Kidney tubule cell (primary cell): ENCODE measurements at regions not wholly inside any gene's neighbourhood (a gene's known extent, or its start where the extent isn't known, plus 50 kb on each side); places are given as distances from the start of the nearest gene placed in this dataset.
"Not testable (repeated sequence)": the region's sequence is repeated elsewhere in the genome, so short reads cannot be mapped to it uniquely, and the experiment has no call there.

Experiments
- DNase-seq: peaks from one replicate; pipeline ENCODE4 v3.0.0-alpha.2; 2018; ENCODE audit warnings: low spot score

GRCh38 chr6:103326760-103327757 lies 1532.7 kb downstream of the HACE1 start:
- peak; percentile 0 for DNase-seq

- no peak for DNase-seq
These were observed 1546.3 kb downstream of the HACE1 start for GRCh38 chr6:103313432-103313831.

GRCh38 chr6:103294376-103294775 lies 1565.3 kb downstream of the HACE1 start:
- not testable (repeated sequence) for DNase-seq

- peak; percentile 0 for DNase-seq
These were observed 1574.9 kb downstream of the HACE1 start for GRCh38 chr6:103284835-103285234.

- DNase-seq = peak; percentile 0
These were observed 1579.3 kb downstream of the HACE1 start for GRCh38 chr6:103280417-103280816.

- peak; percentile 0 for DNase-seq
These were observed 1581.8 kb downstream of the HACE1 start for GRCh38 chr6:103277936-103278335.

GRCh38 chr6:103273048-103273447 lies 1586.7 kb downstream of the HACE1 start:
- peak; percentile 3 for DNase-seq

- no peak for DNase-seq
These were observed 1590.1 kb downstream of the HACE1 start for GRCh38 chr6:103269581-103269980.

- DNase-seq = no peak
These were observed 1591.4 kb downstream of the HACE1 start for GRCh38 chr6:103268335-103268734.

GRCh38 chr6:103264020-103264419 lies 1595.7 kb downstream of the HACE1 start:
- DNase-seq = no peak

GRCh38 chr6:103255132-103255531 lies 1604.6 kb downstream of the HACE1 start:
- DNase-seq = no peak

GRCh38 chr6:103236923-103237322 lies 1622.8 kb downstream of the HACE1 start:
- DNase-seq = no peak

GRCh38 chr6:103231181-103231580 lies 1628.5 kb downstream of the HACE1 start:
- DNase-seq = no peak

- DNase-seq = no peak
These were observed 1643.9 kb downstream of the HACE1 start for GRCh38 chr6:103215847-103216246.

GRCh38 chr6:103210686-103211085 lies 1649.0 kb downstream of the HACE1 start:
- DNase-seq = no peak

GRCh38 chr6:103198386-103198785 lies 1661.3 kb downstream of the HACE1 start:
- no peak for DNase-seq

GRCh38 chr6:103193413-103193812 lies 1666.3 kb downstream of the HACE1 start:
- no peak for DNase-seq

- DNase-seq = no peak
These were observed 1668.2 kb downstream of the HACE1 start for GRCh38 chr6:103191391-103192093.

- DNase-seq = no peak
These were observed 1674.9 kb downstream of the HACE1 start for GRCh38 chr6:103184776-103185175.

GRCh38 chr6:103183831-103184411 lies 1675.8 kb downstream of the HACE1 start:
- DNase-seq = no peak

GRCh38 chr6:103178193-103178592 lies 1681.5 kb downstream of the HACE1 start:
- DNase-seq = no peak

- DNase-seq = no peak
These were observed 1681.9 kb downstream of the HACE1 start for GRCh38 chr6:103177791-103178190.

- DNase-seq = no peak
These were observed 1684.7 kb downstream of the HACE1 start for GRCh38 chr6:103175056-103175455.
